DND-41 (cell line): ENCODE measurements at regions not wholly inside any gene's neighbourhood (a gene's known extent, or its start where the extent isn't known, plus 50 kb on each side); places are given as distances from the start of the nearest gene placed in this dataset.

Source experiments
- ATAC-seq: fragments of 200-7000 bp; cut with Tn5 transposase; 3 replicates; pipeline ENCODE4 v1.9.1; 2021; ENCODE audit warnings: low read depth; ENCODE audit not compliant: insufficient read depth
- DNase-seq: peaks from one replicate; pipeline ENCODE4 v3.0.0-alpha.2; 2020
- H2AFZ ChIP-seq: 2 replicates; pipeline ENCODE4 v1.6.0; 2012; ENCODE audit warnings: low read depth, low read length
- H3K27ac ChIP-seq: 2 replicates; pipeline ENCODE4 v1.5.1; 2012; ENCODE audit warnings: low read length, inconsistent platforms
- H3K27me3 ChIP-seq: fragments of 200-600 bp; sonication (generic); 2 replicates; pipeline ENCODE4 v1.6.0; 2012; ENCODE audit warnings: low read length, mild to moderate bottlenecking, inconsistent platforms; ENCODE audit not compliant: insufficient read depth, poor library complexity
- H3K36me3 ChIP-seq: 2 replicates; pipeline ENCODE4 v1.5.1; 2012; ENCODE audit warnings: low read length, inconsistent platforms; ENCODE audit not compliant: insufficient read depth
- H3K4me1 ChIP-seq: 2 replicates; pipeline ENCODE4 v1.5.1; 2012; ENCODE audit warnings: mild to moderate bottlenecking, low read length; ENCODE audit not compliant: insufficient read depth
- H3K4me2 ChIP-seq: 2 replicates; pipeline ENCODE4 v1.6.0; 2012; ENCODE audit warnings: mild to moderate bottlenecking, moderate library complexity, low read length, inconsistent platforms; ENCODE audit not compliant: insufficient read depth
- H3K4me3 ChIP-seq, 2 experiments: fragments of 200-600 bp in 1 of 2; shearing (Covaris generic) in 1 of 2; 2 replicates each; pipeline ENCODE4 v1.5.1; 2012 to 2016; ENCODE audit warnings: inconsistent platforms in 2 of 2, low read length in 2 of 2, mild to moderate bottlenecking in 2 of 2, low read depth in 1 of 2, moderate library complexity in 1 of 2
- H3K79me2 ChIP-seq: 2 replicates; pipeline ENCODE4 v1.6.0; 2012; ENCODE audit warnings: low read length, inconsistent platforms; ENCODE audit not compliant: insufficient read depth
- H3K9ac ChIP-seq: 2 replicates; pipeline ENCODE4 v1.6.0; 2012; ENCODE audit warnings: low read depth, mild to moderate bottlenecking, inconsistent platforms, low read length, moderate library complexity
- H3K9me3 ChIP-seq: 2 replicates; pipeline ENCODE4 v1.5.1; 2012; ENCODE audit warnings: low read length, moderate library complexity, mild to moderate bottlenecking, inconsistent platforms; ENCODE audit not compliant: insufficient read depth, severe bottlenecking
- H4K20me1 ChIP-seq: 2 replicates; pipeline ENCODE4 v1.6.0; 2012; ENCODE audit warnings: low read length; ENCODE audit not compliant: insufficient read depth
- EZH2 ChIP-seq: IDR thresholded peaks from 3 replicates; pipeline ENCODE4 v1.6.1; 2012; ENCODE audit warnings: borderline replicate concordance, low read depth, mild to moderate bottlenecking, moderate library complexity, low read length, inconsistent platforms; ENCODE audit not compliant: severe bottlenecking
- TF ChIP-seq, protein P1 (sequence below): IDR thresholded peaks from 2 replicates; pipeline ENCODE4 v1.5.1; 2012; ENCODE audit warnings: borderline replicate concordance, low read length, moderate library complexity, mild to moderate bottlenecking; ENCODE audit not compliant: poor library complexity, severe bottlenecking; ENCODE audit errors: extremely low read depth

DNA sequence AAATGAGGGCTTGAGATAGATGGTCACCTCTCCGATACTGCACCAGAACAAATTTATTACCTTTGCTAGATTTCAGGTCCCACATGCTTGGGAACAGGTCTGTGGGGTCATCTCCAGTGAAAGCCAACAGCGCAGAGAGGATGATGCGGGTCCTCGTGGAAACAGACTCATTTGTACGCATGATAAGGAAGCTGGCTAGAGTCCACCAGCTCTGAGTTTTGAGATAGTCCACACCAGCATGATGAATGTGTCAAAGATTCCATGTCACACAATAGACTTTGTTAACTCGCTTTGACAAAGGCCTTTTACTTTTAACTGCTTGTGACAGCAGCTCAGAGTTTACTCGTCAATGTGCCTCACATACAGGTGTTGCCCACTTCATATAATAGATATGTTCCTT is 105.4 kb upstream of the TBCA start:
- Histone ChIP-seq H3K4me2 (no peak overlapping the region), H3K4me3 (no peak overlapping the region), H4K20me1 (no peaks in the 10 kb centered on the region), H2AFZ (no peak overlapping the region), H3K36me3 (no peaks in the 10 kb centered on the region), H3K79me2 (no peaks in the 10 kb centered on the region), H3K27me3 (no peaks in the 10 kb centered on the region), H3K9me3 (no peaks in the 10 kb centered on the region), H3K9ac (no peak overlapping the region), H3K27ac (no peak overlapping the region), H3K4me1 (no peaks in the 10 kb centered on the region)
- TF ChIP-seq EZH2 = no peak
- TF ChIP-seq, protein P1, sequence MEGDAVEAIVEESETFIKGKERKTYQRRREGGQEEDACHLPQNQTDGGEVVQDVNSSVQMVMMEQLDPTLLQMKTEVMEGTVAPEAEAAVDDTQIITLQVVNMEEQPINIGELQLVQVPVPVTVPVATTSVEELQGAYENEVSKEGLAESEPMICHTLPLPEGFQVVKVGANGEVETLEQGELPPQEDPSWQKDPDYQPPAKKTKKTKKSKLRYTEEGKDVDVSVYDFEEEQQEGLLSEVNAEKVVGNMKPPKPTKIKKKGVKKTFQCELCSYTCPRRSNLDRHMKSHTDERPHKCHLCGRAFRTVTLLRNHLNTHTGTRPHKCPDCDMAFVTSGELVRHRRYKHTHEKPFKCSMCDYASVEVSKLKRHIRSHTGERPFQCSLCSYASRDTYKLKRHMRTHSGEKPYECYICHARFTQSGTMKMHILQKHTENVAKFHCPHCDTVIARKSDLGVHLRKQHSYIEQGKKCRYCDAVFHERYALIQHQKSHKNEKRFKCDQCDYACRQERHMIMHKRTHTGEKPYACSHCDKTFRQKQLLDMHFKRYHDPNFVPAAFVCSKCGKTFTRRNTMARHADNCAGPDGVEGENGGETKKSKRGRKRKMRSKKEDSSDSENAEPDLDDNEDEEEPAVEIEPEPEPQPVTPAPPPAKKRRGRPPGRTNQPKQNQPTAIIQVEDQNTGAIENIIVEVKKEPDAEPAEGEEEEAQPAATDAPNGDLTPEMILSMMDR = no peak
- no peak for ATAC-seq
- DNase-seq = no peak

DNA sequence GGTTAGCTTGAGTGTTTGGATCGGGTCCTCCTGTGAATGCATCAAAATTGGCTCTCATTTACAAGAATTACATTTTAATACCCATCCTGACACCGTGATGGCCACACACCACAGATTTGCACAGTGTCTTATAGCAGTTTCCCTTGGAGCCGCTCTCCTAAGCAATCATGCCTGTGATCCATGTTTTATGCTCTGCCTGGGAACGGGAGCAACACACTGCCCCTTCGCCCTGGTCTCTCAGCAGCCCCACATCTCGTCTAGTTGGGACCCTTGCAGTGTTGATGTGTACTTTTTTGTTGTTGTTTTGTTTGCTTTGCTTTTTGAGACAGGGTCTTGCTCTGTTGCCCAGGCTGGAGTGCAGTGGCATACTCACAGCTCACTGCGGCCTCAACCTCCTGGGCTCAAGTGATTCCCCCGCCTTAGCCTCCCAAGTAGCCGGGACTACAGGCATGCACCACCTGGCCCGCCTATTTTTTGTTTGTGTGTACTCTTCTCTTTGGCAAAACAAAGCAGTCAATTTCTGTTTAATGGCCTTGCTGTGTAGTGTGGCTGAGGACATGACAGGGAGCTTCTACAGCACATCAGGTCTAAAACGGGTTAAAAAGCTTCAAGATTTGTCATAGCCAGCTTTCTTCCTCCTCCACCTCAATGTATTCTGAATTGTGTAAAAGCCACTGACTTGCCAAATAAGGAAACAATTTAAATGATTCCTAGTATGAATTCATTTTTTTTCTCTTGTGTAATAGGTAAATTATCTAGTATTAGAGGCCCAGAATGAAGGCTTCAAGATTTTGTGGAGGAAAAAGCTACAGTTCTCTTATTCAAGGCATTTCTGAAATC is 101.6 kb upstream of the TBCA start:
- Histone ChIP-seq H3K27ac (no peak overlapping the region), H3K36me3 (no peaks in the 10 kb centered on the region), H3K9me3 (no peaks in the 10 kb centered on the region), H3K79me2 (no peaks in the 10 kb centered on the region), H3K27me3 (no peaks in the 10 kb centered on the region), H3K4me2 (no peak overlapping the region), H3K4me1 (no peaks in the 10 kb centered on the region), H4K20me1 (no peaks in the 10 kb centered on the region), H3K4me3 (no peak overlapping the region), H3K9ac (no peak overlapping the region), H2AFZ (no peak overlapping the region)
- TF ChIP-seq EZH2 = no peak
- TF ChIP-seq, protein P1 = no peak
- ATAC-seq = no peak
- DNase-seq = no peak

DNA sequence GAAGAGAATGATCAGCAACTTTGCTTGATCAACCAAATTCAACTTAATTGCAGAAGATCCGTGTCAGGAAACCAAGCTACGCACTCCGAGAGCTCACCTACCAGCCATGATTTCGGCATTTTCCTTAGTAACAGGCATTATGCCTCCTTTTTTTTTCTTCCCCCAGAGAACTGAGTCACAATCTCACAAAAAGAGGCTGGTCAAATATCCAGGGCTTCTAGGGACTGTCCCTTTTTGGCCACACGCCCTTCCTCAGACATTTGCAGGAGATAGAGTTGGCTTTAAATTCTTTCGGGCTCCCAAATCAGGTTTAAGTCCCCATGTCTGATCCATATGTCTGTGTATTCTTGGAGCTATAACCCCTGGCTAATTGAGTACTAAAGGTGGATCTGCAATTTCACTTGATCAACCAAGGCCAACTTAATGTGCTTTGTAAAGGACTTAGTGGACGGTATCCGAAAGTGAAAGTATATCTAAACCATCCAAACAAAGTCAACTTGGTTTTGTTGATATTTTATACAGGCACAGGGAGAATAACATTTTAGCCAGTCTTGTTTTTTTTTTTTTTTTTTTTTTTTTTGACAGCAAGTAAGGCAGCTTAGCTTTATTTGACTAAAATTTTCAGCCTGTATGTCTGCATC is 100.8 kb upstream of the TBCA start:
- no peak for TF ChIP-seq EZH2
- TF ChIP-seq, protein P1 = no peak
- Histone ChIP-seq H3K27ac (no peak overlapping the region), H4K20me1 (no peaks in the 10 kb centered on the region), H3K4me3 (no peak overlapping the region), H3K4me1 (no peaks in the 10 kb centered on the region), H2AFZ (no peak overlapping the region), H3K9ac (no peak overlapping the region), H3K9me3 (no peaks in the 10 kb centered on the region), H3K4me2 (no peak overlapping the region), H3K36me3 (no peaks in the 10 kb centered on the region), H3K79me2 (no peaks in the 10 kb centered on the region), H3K27me3 (no peaks in the 10 kb centered on the region)
- no peak for ATAC-seq
- DNase-seq = no peak
